ENCODE measurements at regions not wholly inside any gene's neighbourhood (a gene's known extent, or its start where the extent isn't known, plus 50 kb on each side); places are given as distances from the start of the nearest gene placed in this dataset.

DNA sequence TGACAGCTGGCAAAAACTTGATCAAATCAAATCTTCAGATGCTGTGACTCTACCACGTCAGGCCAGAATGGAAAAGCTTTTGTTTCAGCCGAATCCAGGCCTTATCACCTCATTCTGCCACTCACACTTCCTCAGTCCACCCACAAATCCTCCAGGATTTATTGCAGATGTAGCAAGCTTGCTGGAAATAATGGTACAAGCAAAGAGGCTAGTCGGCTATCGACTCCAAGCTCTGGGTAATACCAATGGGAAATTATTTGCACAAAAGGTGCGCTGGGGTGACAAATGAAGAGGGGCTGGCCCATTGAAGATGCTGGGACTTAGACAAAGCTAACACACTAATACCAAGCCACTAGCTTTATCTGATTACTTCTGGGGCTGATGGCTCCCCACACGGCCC is 250.5 kb downstream of the ASCL1 start:
- H3K36me3 ChIP-seq (ENCODE audit: control insufficient read depth, insufficient read depth, low read length), result no peaks in the 10 kb centered on the region
- no peak for DNase-seq (ENCODE audit: low read depth)
- ChIA-PET POLR2A (no interaction called here), CTCF (no interaction called here)
- no peaks in the 10 kb centered on the region for H3K27me3 ChIP-seq (ENCODE audit: control insufficient read depth, insufficient read depth, low read length)
- H3K4me3 ChIP-seq (ENCODE audit: low read depth, low read length), result no peak overlapping the region
- TF ChIP-seq, protein P1, sequence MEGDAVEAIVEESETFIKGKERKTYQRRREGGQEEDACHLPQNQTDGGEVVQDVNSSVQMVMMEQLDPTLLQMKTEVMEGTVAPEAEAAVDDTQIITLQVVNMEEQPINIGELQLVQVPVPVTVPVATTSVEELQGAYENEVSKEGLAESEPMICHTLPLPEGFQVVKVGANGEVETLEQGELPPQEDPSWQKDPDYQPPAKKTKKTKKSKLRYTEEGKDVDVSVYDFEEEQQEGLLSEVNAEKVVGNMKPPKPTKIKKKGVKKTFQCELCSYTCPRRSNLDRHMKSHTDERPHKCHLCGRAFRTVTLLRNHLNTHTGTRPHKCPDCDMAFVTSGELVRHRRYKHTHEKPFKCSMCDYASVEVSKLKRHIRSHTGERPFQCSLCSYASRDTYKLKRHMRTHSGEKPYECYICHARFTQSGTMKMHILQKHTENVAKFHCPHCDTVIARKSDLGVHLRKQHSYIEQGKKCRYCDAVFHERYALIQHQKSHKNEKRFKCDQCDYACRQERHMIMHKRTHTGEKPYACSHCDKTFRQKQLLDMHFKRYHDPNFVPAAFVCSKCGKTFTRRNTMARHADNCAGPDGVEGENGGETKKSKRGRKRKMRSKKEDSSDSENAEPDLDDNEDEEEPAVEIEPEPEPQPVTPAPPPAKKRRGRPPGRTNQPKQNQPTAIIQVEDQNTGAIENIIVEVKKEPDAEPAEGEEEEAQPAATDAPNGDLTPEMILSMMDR (IDR thresholded peaks at IDR 0.05; ENCODE audit: insufficient read depth, low read depth, low read length), result no peak

DNA sequence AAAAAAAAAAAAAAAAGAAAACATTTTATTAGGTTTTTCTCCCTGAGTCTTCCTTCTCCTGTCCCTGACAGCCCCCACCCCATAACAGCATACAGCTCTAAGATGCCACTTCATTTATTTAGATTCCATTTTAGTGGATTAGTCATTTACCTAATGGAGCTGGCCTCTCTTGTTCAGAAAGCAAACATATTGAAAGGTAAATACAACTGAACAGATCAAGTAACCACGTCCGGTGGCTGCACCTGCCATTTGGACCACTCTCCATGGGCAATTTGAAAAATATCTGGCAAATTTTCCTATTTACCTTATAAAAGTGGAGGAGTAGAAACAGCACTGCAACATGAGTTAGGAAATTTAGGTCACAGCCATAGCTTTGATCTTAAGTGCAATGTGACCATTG is 254.6 kb downstream of the C12orf42 start:
- TF ChIP-seq, protein P1 (IDR thresholded peaks at IDR 0.05; ENCODE audit: insufficient read depth, low read depth, low read length), result no peak
- ChIA-PET POLR2A (no interaction called here), CTCF (no interaction called here)
- Histone ChIP-seq H3K27me3 (ENCODE audit: control insufficient read depth, insufficient read depth, low read length) (no peaks in the 10 kb centered on the region), H3K36me3 (ENCODE audit: control insufficient read depth, insufficient read depth, low read length) (no peaks in the 10 kb centered on the region), H3K4me3 (ENCODE audit: low read depth, low read length) (no peak overlapping the region)
- no peak for DNase-seq (ENCODE audit: low read depth)

DNA sequence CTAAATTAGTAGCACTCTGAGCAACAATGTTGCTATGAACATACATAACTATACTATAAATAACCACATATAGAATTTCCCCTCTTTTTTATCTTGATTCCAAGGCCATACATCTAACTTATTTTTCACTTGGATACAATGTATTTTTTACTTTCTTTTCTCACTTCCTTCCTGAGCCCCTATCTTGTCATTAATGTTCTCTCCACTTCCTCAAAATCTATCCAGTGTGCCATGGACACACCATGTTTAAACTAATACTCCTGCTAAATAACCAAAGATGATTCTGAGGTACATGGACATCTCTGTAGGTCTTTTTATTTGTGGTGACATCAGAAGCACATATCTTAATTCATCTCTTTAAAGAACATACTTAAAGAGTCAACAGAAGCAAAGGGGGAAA is 251.2 kb downstream of the C12orf42 start:
- ChIA-PET POLR2A (no interaction called here), CTCF (no interaction called here)
- Histone ChIP-seq H3K4me3 (ENCODE audit: low read depth, low read length) (no peak overlapping the region), H3K27me3 (ENCODE audit: control insufficient read depth, insufficient read depth, low read length) (no peaks in the 10 kb centered on the region), H3K36me3 (ENCODE audit: control insufficient read depth, insufficient read depth, low read length) (no peaks in the 10 kb centered on the region)
- no peak for DNase-seq (ENCODE audit: low read depth)
- TF ChIP-seq, protein P1 (IDR thresholded peaks at IDR 0.05; ENCODE audit: insufficient read depth, low read depth, low read length), result no peak

DNA sequence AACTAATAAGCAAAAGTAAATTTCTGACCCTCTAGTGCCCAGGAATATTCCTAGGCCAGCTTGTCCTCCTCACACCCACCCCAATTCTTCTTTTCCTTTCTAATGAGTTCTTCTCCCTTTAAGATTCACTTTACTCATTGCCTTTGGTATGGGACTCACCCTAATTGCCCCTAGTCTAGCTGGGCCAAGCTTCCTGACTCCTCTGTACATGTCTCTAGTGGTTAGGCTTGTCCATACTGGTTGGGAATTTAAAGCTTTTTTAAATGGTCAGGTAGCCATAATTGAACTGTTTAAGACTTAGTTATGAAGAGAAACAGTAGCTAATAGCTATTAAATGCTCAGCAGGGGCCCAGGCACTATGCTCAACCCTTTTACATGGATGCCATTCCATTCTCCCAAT is 248.2 kb downstream of the C12orf42 start:
- ChIA-PET POLR2A (no interaction called here), CTCF (no interaction called here)
- Histone ChIP-seq H3K27me3 (ENCODE audit: control insufficient read depth, insufficient read depth, low read length) (no peaks in the 10 kb centered on the region), H3K4me3 (ENCODE audit: low read depth, low read length) (no peak overlapping the region), H3K36me3 (ENCODE audit: control insufficient read depth, insufficient read depth, low read length) (no peaks in the 10 kb centered on the region)
- TF ChIP-seq, protein P1 (IDR thresholded peaks at IDR 0.05; ENCODE audit: insufficient read depth, low read depth, low read length), result no peak
- DNase-seq (ENCODE audit: low read depth), result no peak

DNA sequence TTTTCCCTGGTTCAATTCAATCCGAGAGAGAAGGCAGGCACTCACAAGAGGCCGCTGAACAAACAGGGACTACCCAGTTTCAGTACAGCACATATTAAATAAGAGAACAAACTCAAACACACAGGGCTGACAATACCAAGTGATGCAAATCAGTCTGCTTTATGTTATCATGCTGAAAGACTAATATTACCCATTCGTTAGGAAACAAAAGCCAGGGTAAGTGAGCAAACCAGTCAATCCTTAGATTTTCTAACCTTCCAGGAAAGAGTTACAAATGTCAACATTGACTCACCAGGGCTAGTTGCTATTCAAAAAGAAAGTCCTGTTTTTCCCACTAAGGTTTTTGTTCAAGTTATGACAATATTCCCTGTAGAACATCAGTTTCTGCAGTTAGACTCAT is 246.2 kb downstream of the C12orf42 start:
- H3K36me3 ChIP-seq (ENCODE audit: control insufficient read depth, insufficient read depth, low read length), result no peaks in the 10 kb centered on the region
- TF ChIP-seq, protein P1 (IDR thresholded peaks at IDR 0.05; ENCODE audit: insufficient read depth, low read depth, low read length), result no peak
- DNase-seq (ENCODE audit: low read depth), result no peak
- POLR2A ChIA-PET, result no interaction called here
- CTCF ChIA-PET, result no interaction called here
- no peak overlapping the region for H3K4me3 ChIP-seq (ENCODE audit: low read depth, low read length)
- no peaks in the 10 kb centered on the region for H3K27me3 ChIP-seq (ENCODE audit: control insufficient read depth, insufficient read depth, low read length)

All from BJ (cell line).